Adrenal gland (tissue), 9 donors: ENCODE measurements at regions not wholly inside any gene's neighbourhood (a gene's known extent, or its start where the extent isn't known, plus 50 kb on each side); places are given as distances from the start of the nearest gene placed in this dataset.

ENCODE experiments used
- DNase-seq, 7 donors: peaks; one replicate each; pipeline ENCODE4 v3.0.0-alpha.2; 2019 to 2020
- H3K27ac ChIP-seq, 5 donors: fragments of 200-600 bp; sonication (generic) in 4 of 5; 1 replicate in 3 of 5; 2 replicates in 2 of 5; pipeline versions ENCODE4 v1.5.1 to v1.8.0; 2016 to 2020; ENCODE audit warnings: mild to moderate bottlenecking in 1 of 5
- H3K27me3 ChIP-seq: fragments of 200-600 bp; 2 replicates; pipeline ENCODE4 v1.8.0; 2021
- H3K36me3 ChIP-seq, 2 donors: fragments of 200-600 bp; replicated peaks in 1 of 2; 1 replicate in 1 of 2; 2 replicates in 1 of 2; pipeline versions ENCODE4 v1.5.1 to v1.8.0; 2018 to 2022
- H3K4me1 ChIP-seq, 2 donors: fragments of 200-600 bp; replicated peaks in 1 of 2; 1 replicate in 1 of 2; 2 replicates in 1 of 2; pipeline versions ENCODE4 v1.5.1 to v1.8.0; 2018 to 2021
- H3K4me3 ChIP-seq, 4 donors: fragments of 200-600 bp; sonication (generic) in 3 of 4; one replicate each; pipeline ENCODE4 v1.5.1; 2016 to 2018
- H3K9me3 ChIP-seq, 3 donors: fragments of 200-600 bp; sonication (generic) in 1 of 3; replicated peaks in 1 of 3; 1 replicate in 2 of 3; 2 replicates in 1 of 3; pipeline versions ENCODE4 v1.5.1 to v1.8.0; 2016 to 2021
- CTCF ChIP-seq, 6 experiments: fragments of 450-650 bp in 4 of 6; fragments of 200-600 bp in 2 of 6; sonication (generic) in 1 of 6; IDR thresholded peaks; 1 replicate in 5 of 6; 2 replicates in 1 of 6; pipeline versions ENCODE4 v1.5.1 to v1.8.0; 2016 to 2021; ENCODE audit warnings: antibody characterized with exemption in 6 of 6, mild to moderate bottlenecking in 2 of 6, moderate library complexity in 1 of 6
- POLR2A ChIP-seq, 2 donors: fragments of 450-650 bp; IDR thresholded peaks; one replicate each; pipeline ENCODE4 v1.6.1; 2017; ENCODE audit warnings: antibody characterized with exemption in 2 of 2, mild to moderate bottlenecking in 2 of 2, moderate library complexity in 1 of 2
- WGBS, 4 donors: extraction: QIAGEN DNeasy Blood & Tissue Kit in 2 of 4; methylation state at CpG; one replicate each; pipeline versions ENCODE4 v1.1.5 to v1.1.7; 2013 to 2017; 5-methylcytosine and 5-hydroxymethylcytosine counted together
- intact Hi-C, 2 donors: fragments of 100-400 bp; cut with DNase I; formaldehyde crosslinking; loops; one replicate each; pipeline versions ENCODE4 v1.14.1 to v1.15.0; 2022 to 2023
- donor health status: healthy with polysubstance abuse.
- donor health status: Bipolar disorder and iron deficiency.
- donor health status: DM: yes; HTN: yes; CAD: no.
- donor health status: DM: no; HTN: no; CAD: no.
- donor health status: DM: no; HTN: no; CAD: no.

DNA sequence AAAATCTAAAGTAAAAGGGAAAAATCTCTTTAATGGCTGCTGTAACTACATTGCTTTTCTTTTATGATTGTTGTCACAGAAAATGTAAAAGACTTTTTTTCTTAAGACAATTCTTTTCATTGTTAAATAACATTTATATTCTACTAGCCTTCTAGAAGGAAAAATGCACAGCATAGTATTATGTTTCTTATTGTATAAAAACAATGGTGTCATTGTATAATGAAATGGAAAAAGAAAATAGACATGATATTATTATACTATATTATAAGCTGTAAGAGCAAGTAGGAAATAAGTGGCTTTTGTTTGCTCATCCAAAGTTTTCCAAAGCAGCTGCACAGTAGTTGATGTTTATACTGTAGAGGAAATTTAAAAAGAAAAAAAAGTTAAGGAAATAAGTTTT is 1021.7 kb downstream of the EFNA5 start:
- no peak for TF ChIP-seq POLR2A (IDR thresholded peaks at IDR 0.05)
- no peaks in the 10 kb centered on the region for H3K27me3 ChIP-seq
- H3K4me1 ChIP-seq, result no peaks in the 10 kb centered on the region
- H3K27ac ChIP-seq, result no peak overlapping the region
- H3K36me3 ChIP-seq, result no peaks in the 10 kb centered on the region
- no peak overlapping the region for H3K4me3 ChIP-seq
- no peak for DNase-seq
- intact Hi-C loops, result no loop called here
- H3K9me3 ChIP-seq, result no peaks in the 10 kb centered on the region

GRCh38 chr5:106648401-106648800 is 1022.3 kb downstream of the EFNA5 start:
- 73 to 89% (median 88%) methylated on average over 2 of the region's 2 CpGs for WGBS, 4 donors
- no peak overlapping the region for H3K4me3 ChIP-seq
- H3K4me1 ChIP-seq, result no peaks in the 10 kb centered on the region
- TF ChIP-seq POLR2A (IDR thresholded peaks at IDR 0.05) (no peak), CTCF (IDR thresholded peaks at IDR 0.05) (no peak)
- H3K27me3 ChIP-seq, result no peaks in the 10 kb centered on the region
- intact Hi-C loops, result no loop called here
- no peaks in the 10 kb centered on the region for H3K9me3 ChIP-seq
- DNase-seq, result no peak
- no peaks in the 10 kb centered on the region for H3K36me3 ChIP-seq
- no peak overlapping the region for H3K27ac ChIP-seq

DNA sequence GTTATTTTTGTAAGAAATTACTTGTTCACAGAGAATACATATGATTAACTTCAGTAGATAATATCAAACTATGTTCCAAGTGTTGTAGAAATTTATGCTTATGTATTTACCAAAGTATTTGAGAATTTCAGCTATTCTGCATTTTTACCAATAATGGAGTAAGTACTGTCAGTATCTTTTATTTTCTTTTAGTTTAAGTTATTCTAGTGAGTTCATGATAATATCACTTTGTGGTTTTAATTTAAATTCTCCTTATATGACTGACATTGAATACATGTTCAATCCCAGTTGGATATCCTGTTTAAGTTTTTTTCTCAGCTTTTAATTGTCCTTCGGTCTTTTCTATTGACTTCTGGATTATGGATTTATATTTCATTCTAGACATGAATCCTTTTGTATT is 1024.6 kb downstream of the EFNA5 start:
- Histone ChIP-seq H3K4me1 (no peaks in the 10 kb centered on the region), H3K36me3 (no peaks in the 10 kb centered on the region), H3K27me3 (no peaks in the 10 kb centered on the region), H3K4me3 (no peak overlapping the region), H3K27ac (no peak overlapping the region), H3K9me3 (no peaks in the 10 kb centered on the region)
- no peak for DNase-seq
- TF ChIP-seq CTCF (IDR thresholded peaks at IDR 0.05) (no peak), POLR2A (IDR thresholded peaks at IDR 0.05) (no peak)
- intact Hi-C loops, result no loop called here
- 87 to 97% (median 92%) methylated on average over 1 of the region's 1 CpG for WGBS, 4 donors

- 71 to 92% (median 86%) methylated on average over 1 of the region's 1 CpG for WGBS, 4 donors
- H3K27me3 ChIP-seq, result no peaks in the 10 kb centered on the region
- no peaks in the 10 kb centered on the region for H3K4me1 ChIP-seq
- no peak overlapping the region for H3K4me3 ChIP-seq
- no peak overlapping the region for H3K27ac ChIP-seq
- TF ChIP-seq CTCF (IDR thresholded peaks at IDR 0.05), result no peak
- no peak for TF ChIP-seq POLR2A (IDR thresholded peaks at IDR 0.05)
- no peaks in the 10 kb centered on the region for H3K36me3 ChIP-seq
- DNase-seq, result no peak
- intact Hi-C loops, result no loop called here
- no peaks in the 10 kb centered on the region for H3K9me3 ChIP-seq
Measured at GRCh38 chr5:106640511-106640910, 1030.2 kb downstream of the EFNA5 start.

DNA sequence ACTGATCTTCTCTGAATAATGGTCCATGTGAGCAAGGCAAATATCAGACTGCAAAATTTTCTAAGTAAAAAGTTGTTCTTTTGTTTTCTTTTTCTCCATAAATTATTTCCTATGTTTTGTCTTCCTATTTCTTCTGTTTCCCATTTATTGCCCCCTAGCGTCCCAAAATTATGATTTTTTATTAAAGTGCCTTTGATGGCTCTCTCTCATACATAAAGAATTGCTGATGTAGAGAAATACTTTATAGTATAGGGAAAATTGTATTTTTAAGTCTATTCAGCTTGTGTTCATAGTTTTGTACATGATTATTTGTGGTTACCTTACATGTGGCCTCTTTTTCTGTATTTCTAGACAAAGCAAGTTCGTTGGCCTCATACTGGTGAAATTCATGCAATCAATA is 1031.2 kb downstream of the EFNA5 start:
- no peak overlapping the region for H3K27ac ChIP-seq
- H3K4me3 ChIP-seq, result no peak overlapping the region
- no peak for DNase-seq
- no peaks in the 10 kb centered on the region for H3K36me3 ChIP-seq
- 60 to 68% (median 63%) methylated on average over 2 of the region's 2 CpGs for WGBS, 4 donors
- H3K9me3 ChIP-seq, result no peaks in the 10 kb centered on the region
- intact Hi-C loops, result no loop called here
- no peak for TF ChIP-seq CTCF (IDR thresholded peaks at IDR 0.05)
- no peak for TF ChIP-seq POLR2A (IDR thresholded peaks at IDR 0.05)
- H3K27me3 ChIP-seq, result no peaks in the 10 kb centered on the region
- no peaks in the 10 kb centered on the region for H3K4me1 ChIP-seq
